ENCODE measurements at regions not wholly inside any gene's neighbourhood (a gene's known extent, or its start where the extent isn't known, plus 50 kb on each side); places are given as distances from the start of the nearest gene placed in this dataset.

GRCh38 chr2:125169764-125170146 is 1144.7 kb downstream of the CNTNAP5 start:
- H3K36me3 ChIP-seq, result no peaks in the 10 kb centered on the region
- H3K4me3 ChIP-seq, result no peak overlapping the region
- H3K27ac ChIP-seq, result no peak overlapping the region
- DNase-seq (no peak), ATAC-seq (no peak)
- H3K27me3 ChIP-seq, result no peaks in the 10 kb centered on the region
- no peaks in the 10 kb centered on the region for H3K9me3 ChIP-seq
- TF ChIP-seq POLR2A (IDR thresholded peaks at IDR 0.05), result no peak
- TF ChIP-seq CTCF (IDR thresholded peaks at IDR 0.05 in 4 of 5, conservative IDR thresholded peaks at IDR 0.05 in 1 of 5), result no peak
- in situ Hi-C loops (cut with MboI; ENCODE audit: low sequenced_read_pairs in 4 of 4) (no loop called here), intact Hi-C loops (cut with DNase I; ENCODE audit: low total_unique reads) (no loop called here)
- no peaks in the 10 kb centered on the region for H3K4me1 ChIP-seq

GRCh38 chr2:125172181-125172580 is 1147.1 kb downstream of the CNTNAP5 start:
- no peak overlapping the region for H3K4me3 ChIP-seq
- no peaks in the 10 kb centered on the region for H3K27me3 ChIP-seq
- DNase-seq (no peak), ATAC-seq (no peak)
- intact Hi-C loops (cut with DNase I; ENCODE audit: low total_unique reads), result no loop called here
- no peaks in the 10 kb centered on the region for H3K9me3 ChIP-seq
- no peaks in the 10 kb centered on the region for H3K4me1 ChIP-seq
- no peak overlapping the region for H3K27ac ChIP-seq
- in situ Hi-C loops (cut with MboI; ENCODE audit: low sequenced_read_pairs in 4 of 4), result no loop called here
- TF ChIP-seq CTCF (IDR thresholded peaks at IDR 0.05 in 4 of 5, conservative IDR thresholded peaks at IDR 0.05 in 1 of 5), result no peak
- TF ChIP-seq POLR2A (IDR thresholded peaks at IDR 0.05), result no peak
- no peaks in the 10 kb centered on the region for H3K36me3 ChIP-seq

GRCh38 chr2:125175415-125175814 is 1150.3 kb downstream of the CNTNAP5 start:
- H3K4me1 ChIP-seq, result no peaks in the 10 kb centered on the region

GRCh38 chr2:125185691-125186270 is 1160.7 kb downstream of the CNTNAP5 start:
- no peaks in the 10 kb centered on the region for H3K9me3 ChIP-seq
- in situ Hi-C loops (cut with MboI; ENCODE audit: low sequenced_read_pairs in 4 of 4) (no loop called here), intact Hi-C loops (cut with DNase I; ENCODE audit: low total_unique reads) (no loop called here)
- H3K4me1 ChIP-seq, result no peaks in the 10 kb centered on the region
- DNase-seq (no peak), ATAC-seq (no peak)
- no peak overlapping the region for H3K27ac ChIP-seq
- no peak overlapping the region for H3K4me3 ChIP-seq
- no peaks in the 10 kb centered on the region for H3K36me3 ChIP-seq
- H3K27me3 ChIP-seq, result no peaks in the 10 kb centered on the region
- TF ChIP-seq POLR2A (IDR thresholded peaks at IDR 0.05) (no peak), CTCF (IDR thresholded peaks at IDR 0.05 in 4 of 5, conservative IDR thresholded peaks at IDR 0.05 in 1 of 5) (no peak)

More at GRCh38 chr2:125175415-125175814, 1150.3 kb downstream of the CNTNAP5 start:
- in situ Hi-C loops (cut with MboI; ENCODE audit: low sequenced_read_pairs in 4 of 4), result no loop called here
- Histone ChIP-seq H3K27me3 (no peaks in the 10 kb centered on the region), H3K9me3 (no peaks in the 10 kb centered on the region), H3K4me3 (no peak overlapping the region), H3K36me3 (no peaks in the 10 kb centered on the region), H3K27ac (no peak overlapping the region)
- no peak for ATAC-seq
- intact Hi-C loops (cut with DNase I; ENCODE audit: low total_unique reads), result no loop called here
- TF ChIP-seq CTCF (IDR thresholded peaks at IDR 0.05 in 4 of 5, conservative IDR thresholded peaks at IDR 0.05 in 1 of 5) (no peak), POLR2A (IDR thresholded peaks at IDR 0.05) (no peak)
- DNase-seq, result no peak

GRCh38 chr2:125207431-125207830 is 1182.3 kb downstream of the CNTNAP5 start:
- Histone ChIP-seq H3K27me3 (no peaks in the 10 kb centered on the region), H3K36me3 (no peaks in the 10 kb centered on the region), H3K4me1 (no peaks in the 10 kb centered on the region), H3K9me3 (no peaks in the 10 kb centered on the region), H3K4me3 (no peak overlapping the region), H3K27ac (no peak overlapping the region)
- no peak for TF ChIP-seq CTCF (IDR thresholded peaks at IDR 0.05 in 4 of 5, conservative IDR thresholded peaks at IDR 0.05 in 1 of 5)
- TF ChIP-seq POLR2A (IDR thresholded peaks at IDR 0.05), result no peak
- ATAC-seq, result no peak
- intact Hi-C loops (cut with DNase I; ENCODE audit: low total_unique reads) (no loop called here), in situ Hi-C loops (cut with MboI; ENCODE audit: low sequenced_read_pairs in 4 of 4) (no loop called here)
- DNase-seq, result no peak

Measured in gastrocnemius medialis (tissue), 4 donors.